ENCODE measurements at regions not wholly inside any gene's neighbourhood (a gene's known extent, or its start where the extent isn't known, plus 50 kb on each side); places are given as distances from the start of the nearest gene placed in this dataset.
"Not testable (repeated sequence)": the region's sequence is repeated elsewhere in the genome, so short reads cannot be mapped to it uniquely, and the experiment has no call there.

DNA sequence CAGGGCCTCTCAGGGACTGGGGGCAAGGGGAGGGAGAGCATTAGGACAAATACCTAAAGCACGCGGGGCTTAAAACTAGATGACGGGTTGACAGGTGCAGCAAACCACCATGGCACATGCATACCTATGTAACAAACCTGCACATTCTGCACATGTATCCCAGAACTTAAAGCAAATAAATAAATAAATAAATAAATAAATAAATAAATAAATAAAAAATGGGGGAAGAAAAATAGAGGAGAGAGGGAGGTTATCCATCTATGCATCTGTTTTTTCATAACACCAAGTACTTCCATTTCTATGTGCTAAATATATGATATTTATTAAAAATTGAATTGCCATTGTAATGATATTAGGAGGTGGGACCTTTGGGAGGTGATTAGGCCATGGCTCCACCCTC, 539.5 kb downstream of the TRIML1 start:
- DNase-seq: not testable (repeated sequence)

DNA sequence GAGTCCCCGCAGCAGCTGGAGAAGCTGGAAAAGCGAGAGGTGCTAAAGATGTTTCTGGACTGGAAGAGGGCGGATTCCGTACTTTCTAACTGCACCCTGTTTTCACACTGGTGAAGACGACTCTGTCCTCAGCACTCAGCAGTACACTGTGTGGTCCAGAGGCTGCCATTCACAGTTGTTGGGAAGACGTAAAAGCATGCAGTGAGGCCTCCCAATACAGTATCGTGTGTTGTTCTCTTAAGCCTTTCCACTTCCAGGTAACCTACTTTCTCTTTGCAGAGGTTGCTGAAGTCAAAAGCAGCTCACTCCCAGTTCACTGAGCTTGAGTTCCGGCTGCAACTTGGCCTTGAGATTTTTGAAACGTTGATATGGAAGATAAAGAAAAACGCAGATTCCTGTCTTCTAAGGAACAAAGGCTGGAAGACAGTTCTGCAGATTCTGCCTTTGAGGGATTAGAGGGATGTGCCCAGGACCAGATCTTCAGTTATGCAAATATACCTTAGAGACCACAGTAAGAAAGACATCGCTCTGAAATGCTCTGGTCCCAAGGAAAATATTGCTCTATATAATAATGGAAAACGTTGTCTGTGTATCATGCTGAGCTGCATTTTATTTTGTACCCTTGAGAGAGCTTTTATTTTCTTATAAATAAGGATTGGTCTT, 540.9 kb downstream of the TRIML1 start:
- DNase-seq: no peak

DNA sequence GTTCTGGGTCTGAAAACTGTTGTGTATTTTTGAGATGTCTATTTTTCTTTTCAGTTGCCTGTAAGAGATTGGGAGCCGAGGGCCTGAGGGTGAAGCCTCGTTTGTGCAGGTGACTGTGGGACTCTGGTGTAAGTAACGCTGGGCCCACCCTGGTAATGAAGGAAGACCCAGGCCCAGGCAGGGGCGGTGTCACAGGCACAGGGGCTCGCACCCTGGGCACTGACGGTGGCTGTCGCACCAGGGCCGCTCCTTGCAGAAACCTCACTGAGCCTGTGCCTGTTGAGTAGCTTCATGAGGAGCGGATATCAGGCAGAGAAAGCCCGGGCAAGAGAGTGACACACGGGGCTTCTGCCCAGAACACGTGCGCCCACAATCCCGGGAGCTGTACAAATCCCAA, 541.4 kb downstream of the TRIML1 start:
- DNase-seq: no peak

GRCh38 chr4:188682321-188682720, 543.1 kb downstream of the TRIML1 start:
- no peak for DNase-seq

DNA sequence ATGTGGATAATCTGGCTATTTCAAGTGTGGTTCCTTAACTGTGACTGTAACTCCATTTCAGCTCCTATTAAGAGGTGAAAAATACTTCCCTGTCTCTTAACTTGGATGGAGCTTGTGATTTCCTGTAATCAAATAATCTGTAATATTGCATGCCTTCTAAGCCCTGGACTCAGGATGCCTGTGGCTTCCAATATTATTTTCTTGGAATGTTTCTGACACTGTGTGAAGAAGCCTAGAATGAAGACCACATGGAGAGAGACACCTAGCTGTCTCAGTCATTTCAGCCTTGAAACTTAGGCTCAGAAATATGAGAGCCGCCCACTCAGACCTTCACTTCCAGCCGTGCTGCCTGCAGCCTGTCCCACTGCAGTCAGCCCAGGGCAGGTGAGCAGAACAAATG, 544.3 kb downstream of the TRIML1 start:
- no peak for DNase-seq

GRCh38 chr4:188688956-188689355, 549.7 kb downstream of the TRIML1 start:
- DNase-seq: no peak

DNA sequence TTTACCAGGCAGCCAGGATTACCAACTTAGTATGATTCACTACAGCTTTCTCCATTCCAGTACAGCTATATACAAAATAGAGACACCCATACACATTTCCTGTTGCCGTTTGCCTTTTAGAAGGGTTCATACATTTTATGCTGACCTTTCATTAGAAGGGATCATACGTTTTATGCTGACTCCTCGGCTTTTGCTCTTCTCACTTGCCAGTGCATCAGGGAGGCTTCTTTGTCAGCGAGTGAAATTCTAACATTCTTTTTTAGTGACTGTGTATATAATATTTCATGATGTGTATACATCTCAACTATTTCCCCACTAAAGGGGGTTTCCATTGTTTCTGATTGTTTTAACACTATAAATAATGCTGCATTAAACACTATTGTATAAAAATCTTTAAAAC, 552.6 kb downstream of the TRIML1 start:
- DNase-seq: no peak

GRCh38 chr4:188695261-188695660, 556.0 kb downstream of the TRIML1 start:
- no peak for DNase-seq

DNA sequence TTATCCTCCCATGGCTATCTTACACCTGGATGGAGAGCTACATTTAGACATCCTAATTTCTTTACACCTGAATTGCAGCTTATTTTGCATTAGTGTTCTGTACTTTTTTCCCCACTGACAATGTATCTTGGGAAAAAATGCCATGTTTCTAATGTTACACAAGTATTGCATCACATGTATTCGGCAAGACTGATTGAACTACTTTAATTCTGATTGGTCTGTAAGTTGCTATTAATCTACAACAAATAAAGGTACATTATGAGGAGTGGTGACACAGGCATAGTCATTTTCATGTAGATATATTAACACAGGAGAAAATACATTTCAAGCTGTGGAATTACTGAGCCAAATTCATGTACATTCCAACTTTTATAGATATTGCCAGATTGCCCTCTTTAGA, 558.0 kb downstream of the TRIML1 start:
- DNase-seq: no peak

GRCh38 chr4:188701952-188702351, 562.7 kb downstream of the TRIML1 start:
- DNase-seq: no peak

DNA sequence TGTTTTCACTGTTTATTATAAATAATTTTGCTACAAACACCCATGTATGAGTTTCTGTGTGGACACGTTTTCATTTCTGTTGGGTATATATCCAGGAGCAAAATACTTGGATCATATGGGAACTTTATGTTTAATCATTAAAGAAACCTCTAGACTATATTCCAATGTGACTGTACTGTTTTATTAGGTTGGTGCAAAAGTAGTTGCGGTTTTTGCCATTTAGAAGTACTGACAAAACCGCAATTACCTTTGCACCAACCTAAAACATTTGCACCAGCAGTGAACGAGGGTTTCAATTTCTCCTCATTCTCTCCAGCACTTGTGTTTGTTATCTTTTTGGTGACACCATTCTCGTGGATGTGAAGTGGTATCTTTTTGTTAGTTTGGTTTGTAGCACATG, 565.0 kb downstream of the TRIML1 start:
- no peak for DNase-seq

- DNase-seq: no peak
Measured at GRCh38 chr4:188707036-188707435, 567.8 kb downstream of the TRIML1 start.

GRCh38 chr4:188714501-188714900, 575.3 kb downstream of the TRIML1 start:
- no peak for DNase-seq

GRCh38 chr4:188714907-188715306, 575.7 kb downstream of the TRIML1 start:
- no peak for DNase-seq

GRCh38 chr4:188717661-188718060, 578.4 kb downstream of the TRIML1 start:
- DNase-seq: no peak

DNA sequence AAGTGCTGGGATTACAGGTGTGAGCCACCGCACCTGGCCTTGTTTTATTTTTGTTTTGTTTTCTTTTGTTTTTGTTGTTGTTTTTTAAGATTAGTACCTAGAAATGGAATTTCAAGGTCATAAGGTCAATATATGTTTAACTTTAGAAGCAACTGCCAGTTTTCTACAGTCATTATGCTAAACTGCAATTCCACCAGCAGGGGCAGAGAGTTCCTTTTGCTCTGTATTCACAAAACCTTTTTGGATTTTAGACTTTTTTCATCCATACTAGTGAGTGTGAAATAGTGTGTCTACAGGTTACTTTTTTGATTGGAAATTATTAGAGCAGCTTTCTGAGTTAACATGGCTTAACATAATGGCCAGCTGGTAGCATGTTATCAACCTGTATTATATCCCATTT, 580.6 kb downstream of the TRIML1 start:
- no peak for DNase-seq

- no peak for DNase-seq
Measured at GRCh38 chr4:188722911-188723310, 583.7 kb downstream of the TRIML1 start.

DNA sequence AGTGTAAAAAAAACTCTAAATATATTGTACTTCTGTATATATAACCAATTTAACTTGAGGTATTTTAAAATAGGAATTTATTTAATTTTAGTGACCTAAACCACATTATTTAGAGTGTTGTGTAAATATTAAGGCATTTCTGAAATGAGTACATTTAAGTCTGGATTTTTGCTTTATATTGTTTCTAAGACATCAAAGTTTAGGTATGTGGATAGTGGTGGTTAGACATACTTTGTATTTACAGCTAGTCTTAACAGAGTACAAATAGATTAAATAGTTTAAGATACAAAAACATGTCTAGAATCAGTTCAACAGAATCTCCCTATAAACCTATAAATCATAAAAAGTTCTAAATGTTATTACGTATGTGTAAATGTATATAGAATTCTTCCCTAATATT, 588.5 kb downstream of the TRIML1 start:
- no peak for DNase-seq

GRCh38 chr4:188728359-188728758, 589.1 kb downstream of the TRIML1 start:
- no peak for DNase-seq

DNA sequence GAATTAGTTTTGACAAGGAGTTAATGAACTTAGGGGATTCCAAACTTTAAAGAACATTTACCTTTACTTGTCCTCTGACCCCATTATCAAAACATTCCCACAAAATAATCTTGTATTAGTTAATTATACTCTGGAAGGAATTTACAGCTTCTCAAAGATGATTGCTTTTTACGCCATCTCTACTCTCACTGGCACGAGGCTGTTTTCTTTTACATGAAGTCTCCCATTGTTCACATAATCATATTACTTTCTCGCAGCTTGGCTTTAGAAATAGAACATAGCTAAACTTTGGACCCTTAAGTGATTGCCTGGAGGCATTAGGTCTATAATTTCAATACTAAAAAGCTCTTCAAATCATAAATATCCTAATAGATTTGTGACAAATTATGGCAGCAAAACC, 592.9 kb downstream of the TRIML1 start:
- no peak for DNase-seq

DNA sequence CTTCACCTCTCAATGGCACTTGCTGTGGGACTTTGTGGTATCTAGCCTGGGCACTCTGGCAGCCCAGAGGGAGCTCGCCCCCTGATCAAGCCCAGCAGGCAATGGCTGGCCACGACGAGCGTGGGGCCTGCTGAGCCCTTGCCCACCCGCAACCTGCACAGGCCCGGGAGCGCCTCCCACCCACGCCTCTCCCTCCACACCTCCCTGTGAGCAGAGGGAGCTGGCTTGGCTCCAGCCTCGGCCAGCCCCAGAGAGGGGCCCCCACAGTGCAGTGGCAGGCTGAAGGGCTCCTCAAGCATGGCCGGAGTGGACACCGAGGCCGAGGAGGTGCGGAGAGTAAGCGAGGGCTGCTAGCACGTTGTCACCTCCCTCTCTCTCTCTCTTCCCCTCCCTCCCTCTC, 595.8 kb downstream of the TRIML1 start:
- DNase-seq: no peak

GRCh38 chr4:188737251-188738002, 598.2 kb downstream of the TRIML1 start:
- DNase-seq: no peak

DNA sequence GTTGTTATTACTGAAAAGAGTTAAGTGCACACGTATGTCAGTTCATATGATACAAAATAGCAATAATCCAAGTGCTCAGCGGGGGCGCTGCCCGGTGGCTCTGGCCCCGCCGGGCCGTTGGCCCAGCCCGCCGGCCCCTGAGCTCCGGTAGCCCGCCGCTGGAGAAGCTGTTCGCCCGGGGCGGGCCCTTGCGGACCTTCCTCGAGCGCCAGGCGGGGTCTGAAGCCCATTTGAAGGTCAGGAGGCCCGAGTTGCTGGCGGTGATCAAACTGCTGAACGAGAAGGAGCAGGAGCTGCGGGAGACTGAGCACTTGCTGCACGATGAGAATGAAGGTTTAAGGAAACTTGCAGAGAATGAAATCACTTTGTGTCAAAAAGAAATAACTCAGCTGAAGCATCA, 599.0 kb downstream of the TRIML1 start:
- DNase-seq: not testable (repeated sequence)

GRCh38 chr4:188740172-188740571, 600.9 kb downstream of the TRIML1 start:
- DNase-seq: not testable (repeated sequence)

DNA sequence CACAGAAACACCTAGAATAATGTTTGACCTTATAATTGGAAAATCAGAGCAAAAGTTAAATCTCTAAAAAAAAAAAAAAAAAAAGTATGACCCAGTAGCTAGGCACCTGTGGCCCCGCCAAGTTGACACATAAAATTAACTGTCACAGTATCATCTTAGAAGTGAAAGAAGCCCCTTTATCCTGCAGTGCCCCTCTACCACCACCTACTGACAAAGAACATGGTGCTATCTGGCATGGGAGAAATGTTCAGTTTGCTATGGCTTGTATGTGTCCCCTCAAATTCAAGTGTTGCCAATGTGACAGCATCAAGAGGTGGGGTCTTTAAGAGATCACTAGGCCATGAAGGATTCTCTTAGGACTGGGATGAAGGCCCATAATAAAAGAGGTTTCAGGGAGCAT, 601.5 kb downstream of the TRIML1 start:
- DNase-seq: not testable (repeated sequence)
